Heart left ventricle (tissue), 16 donors: ENCODE measurements at regions not wholly inside any gene's neighbourhood (a gene's known extent, or its start where the extent isn't known, plus 50 kb on each side); places are given as distances from the start of the nearest gene placed in this dataset.

ENCODE experiments used
- ATAC-seq, 4 donors: fragments of 200-7000 bp; cut with Tn5 transposase; one replicate each; pipeline ENCODE4 v1.9.1; 2020 to 2022; ENCODE audit warnings: moderate library complexity in 4 of 4, mild to moderate bottlenecking in 3 of 4, moderate number of reproducible peaks in 1 of 4
- DNase-seq, 5 donors: peaks; one replicate each; pipeline ENCODE4 v3.0.0-alpha.2; 2020
- H3K27ac ChIP-seq, 12 donors: fragments of 200-600 bp; sonication (generic) in 4 of 12; one replicate each; pipeline versions ENCODE4 v1.5.0 to v1.8.0; 2016 to 2022; ENCODE audit warnings: mild to moderate bottlenecking in 2 of 12
- H3K27me3 ChIP-seq, 9 donors: fragments of 200-600 bp; sonication (generic) in 2 of 9; one replicate each; pipeline versions ENCODE4 v1.5.1 to v1.8.0; 2016 to 2022; ENCODE audit warnings: mild to moderate bottlenecking in 3 of 9
- H3K36me3 ChIP-seq, 9 donors: fragments of 200-600 bp; sonication (generic) in 2 of 9; one replicate each; pipeline versions ENCODE4 v1.5.0 to v1.8.0; 2018 to 2022; ENCODE audit warnings: mild to moderate bottlenecking in 2 of 9
- H3K4me1 ChIP-seq, 12 donors: fragments of 200-600 bp; sonication (generic) in 4 of 12; one replicate each; pipeline versions ENCODE4 v1.5.0 to v1.8.0; 2016 to 2022; ENCODE audit warnings: mild to moderate bottlenecking in 3 of 12
- H3K4me3 ChIP-seq, 12 donors: fragments of 200-600 bp; sonication (generic) in 4 of 12; one replicate each; pipeline versions ENCODE4 v1.5.0 to v1.8.0; 2017 to 2022; ENCODE audit warnings: mild to moderate bottlenecking in 9 of 12, moderate library complexity in 4 of 12
- H3K9me3 ChIP-seq, 12 donors: fragments of 200-600 bp; sonication (generic) in 4 of 12; one replicate each; pipeline versions ENCODE4 v1.5.0 to v1.8.0; 2016 to 2022; ENCODE audit warnings: mild to moderate bottlenecking in 1 of 12
- CTCF ChIP-seq, 12 donors: fragments of 200-600 bp; sonication (generic) in 4 of 12; IDR thresholded peaks; one replicate each; pipeline versions ENCODE4 v1.5.0 to v1.8.0; 2018 to 2022; ENCODE audit warnings: antibody characterized with exemption in 12 of 12, mild to moderate bottlenecking in 5 of 12
- POLR2A ChIP-seq, 2 donors: fragments of 450-650 bp; IDR thresholded peaks; one replicate each; pipeline ENCODE4 v1.6.1; 2017; ENCODE audit warnings: antibody characterized with exemption in 2 of 2, mild to moderate bottlenecking in 2 of 2, moderate library complexity in 2 of 2
- WGBS, 4 donors: extraction: QIAGEN DNeasy Blood & Tissue Kit in 2 of 4; methylation state at CpG; one replicate each; pipeline versions ENCODE4 v1.1.5 to v1.1.7; 2013 to 2018; 5-methylcytosine and 5-hydroxymethylcytosine counted together
- intact Hi-C, 10 donors: fragments of 100-400 bp; cut with DNase I; formaldehyde crosslinking; loops; one replicate each; pipeline versions ENCODE4 v1.11.1 to v1.14.2; 2022
- donor health status: ischemic (EF 13 %, LVEDD 7.1; RV severe dilation, severe dysfunction).
- donor health status: healthy with polysubstance abuse.
- donor health status: DM: no; HTN: yes; CAD: no.
- donor health status: DM: no; HTN: no; CAD: no.
- donor health status: ischemic (EF 25% LVEDD 6.9; RV normal size, moderate dysfunction).
- donor health status: ischemic (EF 25% LVEDD 5.7; RV mildly dilated, moderate dysfunction).
- donor health status: healthy.
- donor health status: DM: yes; HTN: yes; CAD: no.
- donor health status: ischemic (EF 35%, LVEDD 5.7; RV mildly dilated, moderate dysfunction).
- donor health status: nonischemic (EF 11% LVEDD 7.7; RV severe dilation, severe dysfunction).
- donor health status: DM: yes; HTN: yes; CAD: no.
- donor health status: PGD.
- donor health status: ischemic (EF 29% LVEDD 5.4; RV normal size, mild dysfunction).
- donor health status: nonischemic (EF 23%, LVEDD 6.1; RV moderate dilation, normal function).

- intact Hi-C loops = no loop called here
- no peaks in the 10 kb centered on the region for H3K9me3 ChIP-seq
- no peak overlapping the region for H3K4me3 ChIP-seq
- DNase-seq (no peak), ATAC-seq (no peak)
- WGBS, 4 donors = 94 to 100% (median 100%) methylated on average over 1 of the region's 1 CpG
- no peak for TF ChIP-seq POLR2A (IDR thresholded peaks at IDR 0.05)
- no peak for TF ChIP-seq CTCF (IDR thresholded peaks at IDR 0.05)
- no peaks in the 10 kb centered on the region for H3K36me3 ChIP-seq
- H3K27ac ChIP-seq = no peak overlapping the region
- no peaks in the 10 kb centered on the region for H3K4me1 ChIP-seq
- H3K27me3 ChIP-seq = peaks cover 0 to 18% (median 0%) of the 10 kb centered on the region in 9 donors
These were observed 123.5 kb upstream of the NDP start for GRCh38 chrX:44096666-44097065.

DNA sequence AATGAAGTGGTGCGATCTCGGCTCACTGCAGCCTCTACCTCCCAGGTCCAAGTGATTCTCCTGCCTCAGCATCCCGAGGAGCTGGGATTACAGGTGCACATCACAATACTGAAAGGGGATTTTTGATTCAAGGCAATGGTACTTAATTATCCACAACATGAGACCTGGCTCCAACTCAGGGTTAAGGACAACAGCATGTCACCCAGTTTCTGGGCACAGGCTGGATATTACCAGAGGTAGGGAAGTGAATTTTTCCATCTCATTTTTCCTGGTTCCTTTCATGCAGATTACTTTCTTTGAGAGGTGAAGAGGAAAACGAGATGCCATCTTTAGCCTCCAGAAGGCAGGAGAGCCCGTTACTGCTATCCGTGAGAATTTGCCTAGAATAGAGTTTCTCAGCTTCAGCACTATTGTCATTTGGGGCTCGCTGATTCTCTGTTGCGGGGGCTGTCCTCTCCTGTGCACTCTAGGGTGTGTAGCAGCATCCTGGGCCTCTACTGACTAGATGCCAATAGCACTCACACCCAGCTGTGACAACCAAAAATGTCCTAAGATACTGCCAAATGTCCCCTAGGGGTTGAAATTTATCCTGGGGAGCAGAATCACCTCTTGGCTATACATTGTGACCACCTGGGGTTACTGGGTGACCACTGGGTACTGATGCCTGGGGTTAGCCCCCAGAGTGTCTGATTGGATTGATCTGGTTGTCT lies 121.8 kb upstream of the NDP start:
- no peaks in the 10 kb centered on the region for H3K9me3 ChIP-seq
- H3K27me3 ChIP-seq = peaks cover 0 to 18% (median 0%) of the 10 kb centered on the region in 9 donors
- ATAC-seq (no peak), DNase-seq (no peak)
- TF ChIP-seq POLR2A (IDR thresholded peaks at IDR 0.05) = no peak
- no peak for TF ChIP-seq CTCF (IDR thresholded peaks at IDR 0.05)
- H3K4me3 ChIP-seq = no peak overlapping the region
- H3K27ac ChIP-seq = no peak overlapping the region
- H3K36me3 ChIP-seq = no peaks in the 10 kb centered on the region
- H3K4me1 ChIP-seq = no peaks in the 10 kb centered on the region
- intact Hi-C loops = no loop called here
- WGBS, 4 donors = 71 to 90% (median 84%) methylated on average over 8 of the region's 8 CpGs

GRCh38 chrX:44093431-44093830 lies 120.2 kb upstream of the NDP start:
- no peak overlapping the region for H3K4me3 ChIP-seq
- H3K27me3 ChIP-seq = peaks cover 0 to 18% (median 0%) of the 10 kb centered on the region in 9 donors
- H3K36me3 ChIP-seq = no peaks in the 10 kb centered on the region
- H3K27ac ChIP-seq = no peak overlapping the region
- intact Hi-C loops = no loop called here
- TF ChIP-seq POLR2A (IDR thresholded peaks at IDR 0.05) = no peak
- no peak for TF ChIP-seq CTCF (IDR thresholded peaks at IDR 0.05)
- DNase-seq (no peak), ATAC-seq (no peak)
- 74 to 89% (median 82%) methylated on average over 3 of the region's 3 CpGs for WGBS, 4 donors
- no peaks in the 10 kb centered on the region for H3K9me3 ChIP-seq
- H3K4me1 ChIP-seq = no peaks in the 10 kb centered on the region

DNA sequence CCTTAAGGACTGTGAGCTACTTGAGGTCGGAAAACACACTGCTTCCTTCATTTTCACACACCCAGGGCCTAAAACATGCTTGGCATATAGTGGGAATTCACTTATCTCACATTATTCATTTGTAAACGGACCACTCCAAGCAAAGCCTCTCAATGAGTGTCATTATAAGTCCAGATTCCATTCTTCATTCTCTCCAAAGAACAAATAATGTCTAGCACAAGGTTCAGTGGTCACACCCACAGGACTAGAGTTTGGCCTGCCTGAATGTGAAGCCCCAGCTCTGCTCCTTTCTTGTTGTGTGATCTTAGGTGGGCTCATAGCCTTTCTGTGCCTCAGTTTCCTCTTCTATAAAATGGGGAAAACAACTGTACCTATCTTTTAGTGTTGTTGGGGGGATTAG lies 119.6 kb upstream of the NDP start:
- intact Hi-C loops = no loop called here
- no peaks in the 10 kb centered on the region for H3K9me3 ChIP-seq
- no peak for ATAC-seq
- WGBS, 4 donors = 42 to 66% (median 52%) methylated on average over 2 of the region's 2 CpGs
- H3K4me3 ChIP-seq = no peak overlapping the region
- H3K4me1 ChIP-seq = no peaks in the 10 kb centered on the region
- peaks cover 0 to 18% (median 0%) of the 10 kb centered on the region in 9 donors for H3K27me3 ChIP-seq
- H3K27ac ChIP-seq = no peak overlapping the region
- TF ChIP-seq POLR2A (IDR thresholded peaks at IDR 0.05) (no peak), CTCF (IDR thresholded peaks at IDR 0.05) (no peak)
- H3K36me3 ChIP-seq = no peaks in the 10 kb centered on the region
- DNase-seq = no peak
